Keratinocyte (primary cell): ENCODE measurements at regions not wholly inside any gene's neighbourhood (a gene's known extent, or its start where the extent isn't known, plus 50 kb on each side); places are given as distances from the start of the nearest gene placed in this dataset.

Experiments
- EZH2 ChIP-seq: IDR thresholded peaks from one replicate; pipeline ENCODE4 v1.6.1; 2012; ENCODE audit warnings: inconsistent platforms, mild to moderate bottlenecking, low read length, moderate library complexity
- TF ChIP-seq, protein P1 (sequence below), 3 experiments: IDR thresholded peaks in 1 of 3; conservative IDR thresholded peaks in 1 of 3; optimal IDR thresholded peaks in 1 of 3; 2 replicates in 2 of 3; 3 replicates in 1 of 3; pipeline versions ENCODE3 to v1.5.1; 2011; ENCODE audit warnings: low read length in 3 of 3, mild to moderate bottlenecking in 3 of 3, moderate library complexity in 2 of 3, control low read depth in 1 of 3, inconsistent platforms in 1 of 3; ENCODE audit not compliant: insufficient read depth in 2 of 3; ENCODE audit errors: extremely low read depth in 1 of 3

DNA sequence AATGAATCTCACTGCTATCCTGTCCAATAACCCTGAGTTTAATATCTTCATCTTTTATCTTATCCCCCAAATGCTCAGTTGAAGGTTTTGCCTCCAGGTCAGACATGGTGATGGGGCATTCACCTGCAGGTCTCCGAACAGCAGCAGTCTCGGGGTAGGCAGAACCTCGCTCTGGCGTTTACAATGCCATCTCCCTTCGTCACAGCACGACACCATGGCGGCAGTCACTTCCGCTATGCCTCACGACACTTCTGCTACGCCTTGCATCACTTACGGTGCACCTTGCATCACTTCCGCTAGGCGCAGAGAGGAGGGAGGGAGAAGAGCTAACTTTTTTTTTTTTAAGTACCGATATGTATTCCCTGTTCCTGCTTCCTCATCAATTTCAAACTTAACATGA lies 194.9 kb downstream of the BCAS1 start:
- TF ChIP-seq, protein P1, sequence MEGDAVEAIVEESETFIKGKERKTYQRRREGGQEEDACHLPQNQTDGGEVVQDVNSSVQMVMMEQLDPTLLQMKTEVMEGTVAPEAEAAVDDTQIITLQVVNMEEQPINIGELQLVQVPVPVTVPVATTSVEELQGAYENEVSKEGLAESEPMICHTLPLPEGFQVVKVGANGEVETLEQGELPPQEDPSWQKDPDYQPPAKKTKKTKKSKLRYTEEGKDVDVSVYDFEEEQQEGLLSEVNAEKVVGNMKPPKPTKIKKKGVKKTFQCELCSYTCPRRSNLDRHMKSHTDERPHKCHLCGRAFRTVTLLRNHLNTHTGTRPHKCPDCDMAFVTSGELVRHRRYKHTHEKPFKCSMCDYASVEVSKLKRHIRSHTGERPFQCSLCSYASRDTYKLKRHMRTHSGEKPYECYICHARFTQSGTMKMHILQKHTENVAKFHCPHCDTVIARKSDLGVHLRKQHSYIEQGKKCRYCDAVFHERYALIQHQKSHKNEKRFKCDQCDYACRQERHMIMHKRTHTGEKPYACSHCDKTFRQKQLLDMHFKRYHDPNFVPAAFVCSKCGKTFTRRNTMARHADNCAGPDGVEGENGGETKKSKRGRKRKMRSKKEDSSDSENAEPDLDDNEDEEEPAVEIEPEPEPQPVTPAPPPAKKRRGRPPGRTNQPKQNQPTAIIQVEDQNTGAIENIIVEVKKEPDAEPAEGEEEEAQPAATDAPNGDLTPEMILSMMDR (optimal IDR thresholded peaks at IDR 0.05 in 1 of 3, IDR thresholded peaks at IDR 0.05 in 1 of 3, conservative IDR thresholded peaks at IDR 0.05 in 1 of 3; ENCODE audit: extremely low read depth in 1 of 3, insufficient read depth in 2 of 3, low read length in 3 of 3), result no peak
- TF ChIP-seq EZH2, result no peak
